GM18519 (cell line): ENCODE measurements at regions not wholly inside any gene's neighbourhood (a gene's known extent, or its start where the extent isn't known, plus 50 kb on each side); places are given as distances from the start of the nearest gene placed in this dataset.
"Not testable (repeated sequence)": the region's sequence is repeated elsewhere in the genome, so short reads cannot be mapped to it uniquely, and the experiment has no call there.

Experiments
- ATAC-seq: cut with Tn5 transposase; IDR thresholded peaks from one replicate; pipeline ENCODE4 v1.9.1; 2021; ENCODE audit warnings: mild to moderate bottlenecking, moderate library complexity; ENCODE audit not compliant: unreplicated experiment, low FRiP score

DNA sequence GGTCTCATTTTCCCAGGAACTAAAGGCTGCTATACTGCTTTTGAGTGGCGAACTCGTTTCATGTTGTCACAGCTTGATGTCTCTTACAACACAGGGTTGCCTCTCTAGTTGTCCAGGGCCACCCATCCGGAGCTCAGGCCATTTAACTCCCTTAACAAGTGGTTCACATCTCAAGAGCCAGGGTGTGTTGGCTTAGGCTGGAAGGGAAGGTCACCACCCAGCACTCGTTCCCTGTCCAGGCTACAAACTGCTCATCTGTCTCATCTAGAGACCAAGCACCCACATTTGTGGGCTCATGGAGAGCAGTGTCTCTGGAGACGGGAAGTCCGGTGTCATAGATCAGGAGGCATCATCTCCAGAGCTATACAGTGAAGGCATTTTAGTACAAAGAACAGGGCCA is 106.8 kb upstream of the EXOC2 start:
- ATAC-seq = no peak

DNA sequence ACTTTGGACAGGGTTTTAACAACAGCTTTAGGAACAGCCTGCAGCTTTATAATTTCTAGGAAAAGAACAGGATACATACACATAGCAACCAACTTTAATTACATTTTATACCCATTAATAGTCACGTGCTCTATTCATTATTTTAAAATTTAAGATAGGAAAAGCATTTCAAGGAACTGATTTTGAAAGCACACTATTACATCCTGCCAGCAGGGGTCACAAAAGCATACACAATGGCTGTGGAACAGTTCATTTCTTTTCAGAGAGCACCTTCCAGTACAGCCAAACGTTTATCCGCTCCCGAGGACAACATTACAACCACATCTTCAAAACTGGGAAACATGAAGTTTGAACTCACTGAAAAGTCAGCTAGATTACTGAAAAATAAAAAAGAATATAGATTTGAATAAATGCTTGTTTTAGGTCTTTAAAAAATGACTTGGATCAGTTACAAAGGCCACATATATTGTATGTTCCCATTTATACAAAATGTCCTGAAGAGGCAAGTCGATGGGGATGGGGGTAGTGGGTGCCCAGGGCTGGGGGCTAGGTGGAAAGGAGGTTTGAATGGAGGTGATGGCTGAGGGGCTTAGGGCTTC is 104.6 kb upstream of the EXOC2 start:
- ATAC-seq = no peak

DNA sequence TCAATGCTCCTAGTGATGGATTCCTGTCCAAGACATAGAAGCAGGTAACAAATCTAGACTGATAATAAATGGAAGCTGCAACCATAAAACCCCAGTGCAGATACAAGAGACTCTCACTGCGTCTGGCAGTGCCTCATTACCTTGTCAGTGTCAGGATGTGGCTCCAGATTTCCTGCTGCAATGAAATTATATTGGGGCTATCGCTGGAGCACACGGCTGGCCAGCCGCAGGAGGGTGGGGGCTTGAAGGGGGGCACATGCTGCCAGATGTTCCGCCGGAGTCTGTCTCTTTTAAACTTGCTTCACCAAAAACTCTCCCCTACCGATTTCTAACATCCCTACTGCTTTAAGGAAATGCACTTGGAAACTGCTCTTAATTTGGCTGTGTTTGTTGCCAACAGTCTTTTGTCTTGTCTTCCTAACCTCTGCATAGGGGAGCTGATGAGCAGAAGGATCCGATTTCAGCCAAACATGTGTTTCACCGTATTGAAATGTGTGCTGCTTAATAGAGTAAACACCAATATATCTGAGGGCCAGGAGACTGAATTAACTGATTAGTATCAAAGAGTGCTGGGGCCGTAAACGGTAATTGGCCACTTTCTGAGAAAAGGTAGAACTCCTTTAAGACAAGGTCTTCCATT is 102.2 kb upstream of the EXOC2 start:
- no peak for ATAC-seq

DNA sequence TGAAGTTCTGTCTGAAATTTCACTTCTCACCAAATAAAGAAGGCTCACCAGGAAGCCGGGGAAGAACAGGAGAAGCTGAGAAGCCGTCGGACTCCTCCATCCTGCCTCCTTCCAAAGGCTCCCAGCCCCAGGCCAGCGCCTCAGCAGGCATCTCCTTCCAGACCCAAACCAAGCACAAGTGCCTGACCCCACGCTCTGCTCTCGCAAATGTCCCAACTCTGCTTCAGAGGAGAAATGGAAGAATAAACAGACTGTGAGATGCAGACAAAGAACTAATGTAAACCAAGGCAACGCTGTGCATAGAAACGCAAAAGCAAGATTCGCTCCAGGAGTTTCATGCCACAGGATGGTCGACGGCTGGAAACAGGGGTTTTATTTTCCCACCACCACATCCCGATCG is 100.3 kb upstream of the EXOC2 start:
- no peak for ATAC-seq

DNA sequence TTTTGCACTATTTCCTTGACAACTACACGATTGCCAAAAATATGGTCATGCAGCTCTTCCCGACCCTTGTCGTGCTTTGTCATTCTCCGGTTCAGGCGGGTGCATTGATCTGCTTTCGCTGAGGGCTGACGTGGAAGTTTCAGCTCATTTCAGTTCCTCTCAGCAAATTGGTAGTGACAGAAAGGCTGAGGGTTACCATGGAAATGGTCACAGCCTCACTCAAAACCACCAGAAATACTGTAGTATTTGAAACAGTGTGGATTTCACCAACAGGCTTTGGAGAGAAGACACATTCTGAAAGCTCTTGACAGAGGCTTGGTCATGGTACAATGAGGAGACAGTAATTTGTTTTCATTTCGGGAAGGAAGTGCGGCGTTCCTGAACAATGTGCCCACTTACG is 99.7 kb upstream of the EXOC2 start:
- no peak for ATAC-seq

DNA sequence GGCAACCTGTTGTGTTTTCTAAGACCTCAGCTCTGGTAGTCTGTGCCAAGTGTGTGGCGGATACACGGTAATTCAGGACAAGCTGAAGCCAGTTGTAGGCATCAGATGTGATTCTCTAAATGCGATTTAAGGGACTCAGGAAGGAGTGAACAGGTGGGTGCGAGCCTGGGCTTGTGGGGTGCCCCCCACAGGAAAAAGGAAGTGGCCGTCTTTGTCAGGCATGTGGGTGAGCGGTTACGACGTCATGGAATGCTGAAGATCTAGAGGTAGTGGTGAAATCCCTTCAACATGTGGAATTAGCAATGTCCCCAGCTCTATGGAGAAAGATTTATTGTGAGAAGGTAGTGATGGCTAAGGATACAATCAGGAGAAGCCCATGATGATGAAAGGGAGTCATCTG is 95.1 kb upstream of the EXOC2 start:
- ATAC-seq = no peak

DNA sequence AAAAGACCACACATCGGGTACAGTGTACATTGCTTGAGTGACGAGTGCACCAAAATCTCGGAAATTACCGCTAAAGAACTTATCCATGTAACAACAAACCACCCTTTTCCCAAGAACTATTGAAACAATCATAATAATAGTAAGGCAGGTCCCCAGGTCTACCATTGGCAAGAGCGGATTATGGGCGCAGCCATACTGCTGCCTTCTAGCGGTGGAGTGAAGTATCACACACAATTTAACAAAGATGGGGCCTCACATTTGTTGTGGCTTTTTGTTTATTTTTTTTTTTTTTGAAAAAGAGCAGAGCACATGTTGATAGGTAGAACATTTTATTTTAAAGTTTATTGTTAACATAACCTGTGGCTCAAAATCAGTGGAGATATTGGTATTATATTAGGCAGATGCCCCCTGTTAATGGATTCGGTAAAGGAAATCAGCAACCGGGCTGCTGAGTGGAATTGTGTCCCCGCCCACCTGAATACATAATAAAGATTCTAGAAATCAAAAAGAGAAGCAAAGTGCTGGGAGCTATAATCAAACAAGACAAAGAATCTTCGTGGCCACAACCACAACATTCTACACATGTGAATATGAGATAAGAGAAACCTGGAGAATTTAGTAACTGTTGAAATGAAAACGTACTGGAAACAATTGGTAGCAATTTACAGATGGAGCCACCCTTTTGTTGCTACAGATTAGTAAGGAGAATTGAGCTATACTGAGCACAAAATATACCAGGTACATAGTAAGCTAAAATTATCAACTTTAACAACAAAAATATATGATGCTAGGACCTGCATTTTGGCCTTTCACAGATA is 94.2 kb upstream of the EXOC2 start:
- ATAC-seq = no peak

DNA sequence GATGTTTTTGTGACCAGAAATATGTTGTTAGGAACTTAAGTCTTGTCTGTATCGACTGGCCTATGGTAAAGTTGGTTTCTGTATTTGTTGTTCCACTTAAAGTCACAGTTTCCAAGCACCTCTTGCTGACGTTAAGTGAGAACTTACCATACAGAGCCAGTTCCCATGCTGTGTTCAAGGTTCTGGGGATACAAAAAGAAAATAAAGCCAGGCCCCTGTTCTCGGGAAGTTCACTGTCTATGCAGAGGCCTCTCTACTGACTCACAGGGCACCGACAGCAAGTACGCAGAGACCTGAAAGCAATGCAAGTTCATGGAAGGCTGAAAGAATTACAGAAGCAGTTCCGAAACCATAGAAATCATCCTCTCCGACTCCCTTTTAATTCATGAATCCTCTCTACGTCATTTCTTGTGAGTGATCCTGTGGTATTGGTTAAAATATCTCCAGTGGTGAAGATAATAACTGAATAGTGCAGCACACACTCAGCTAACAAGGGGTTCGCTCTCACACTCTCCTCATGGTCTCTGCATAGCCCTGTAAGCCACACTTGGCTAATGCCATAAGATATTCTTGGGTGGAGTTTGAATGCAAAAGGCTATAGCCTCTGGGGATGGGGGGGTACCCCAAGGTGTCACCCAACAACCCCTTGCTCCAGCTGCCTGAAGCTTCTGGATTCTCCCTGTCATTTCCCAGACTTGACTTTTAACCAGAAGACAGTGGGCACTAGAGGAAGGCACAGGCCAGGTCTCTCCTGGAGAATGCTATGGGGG is 91.2 kb upstream of the EXOC2 start:
- ATAC-seq = no peak

DNA sequence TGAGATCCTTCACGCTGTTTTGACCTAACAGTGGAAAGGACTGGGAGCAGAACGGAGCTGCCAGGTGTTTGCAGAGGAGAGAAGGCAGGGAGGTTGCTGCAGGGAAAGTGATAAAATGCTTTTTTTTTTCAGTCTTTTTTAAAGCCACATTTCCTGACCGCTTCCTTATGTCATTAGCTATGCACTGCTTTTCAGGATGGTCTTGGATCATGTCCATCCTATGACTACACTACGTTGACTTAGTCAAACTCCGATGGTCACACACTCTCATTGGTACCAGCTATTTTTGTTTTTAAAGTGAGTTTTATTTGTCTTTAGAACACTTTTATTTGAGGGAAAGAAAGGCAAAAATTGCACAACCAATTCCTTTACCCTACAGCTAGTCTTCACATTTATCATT is 89.2 kb upstream of the EXOC2 start:
- ATAC-seq = no peak

DNA sequence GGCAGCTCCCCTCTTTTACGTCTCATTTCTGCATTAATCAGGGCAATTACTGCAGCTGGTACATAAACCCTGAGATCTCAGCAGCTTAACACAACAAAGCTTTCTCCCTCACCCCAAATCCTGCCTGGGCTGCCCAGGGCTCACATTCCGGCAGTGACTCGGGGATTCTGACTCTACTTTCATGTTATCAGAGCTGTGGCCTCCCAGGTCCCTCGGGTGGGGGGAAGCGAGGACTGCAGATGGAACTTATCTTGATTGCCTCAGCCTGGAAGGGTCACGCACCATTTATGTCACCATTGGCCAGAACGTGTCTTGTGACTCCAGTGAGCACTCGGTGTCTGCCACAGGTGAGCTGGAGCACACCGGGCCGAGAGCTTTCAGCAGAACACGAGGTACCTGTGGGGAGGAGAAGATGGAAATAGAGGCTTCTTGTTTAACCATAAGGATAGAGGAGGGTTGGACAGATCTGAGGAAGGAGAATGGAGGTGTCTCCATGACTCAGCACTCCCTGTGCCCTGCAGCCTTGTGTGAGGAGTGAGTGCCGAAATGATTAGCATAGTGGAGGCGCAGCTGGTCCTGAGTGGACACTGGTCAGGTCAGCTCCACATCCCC is 88.5 kb upstream of the EXOC2 start:
- ATAC-seq = no peak

DNA sequence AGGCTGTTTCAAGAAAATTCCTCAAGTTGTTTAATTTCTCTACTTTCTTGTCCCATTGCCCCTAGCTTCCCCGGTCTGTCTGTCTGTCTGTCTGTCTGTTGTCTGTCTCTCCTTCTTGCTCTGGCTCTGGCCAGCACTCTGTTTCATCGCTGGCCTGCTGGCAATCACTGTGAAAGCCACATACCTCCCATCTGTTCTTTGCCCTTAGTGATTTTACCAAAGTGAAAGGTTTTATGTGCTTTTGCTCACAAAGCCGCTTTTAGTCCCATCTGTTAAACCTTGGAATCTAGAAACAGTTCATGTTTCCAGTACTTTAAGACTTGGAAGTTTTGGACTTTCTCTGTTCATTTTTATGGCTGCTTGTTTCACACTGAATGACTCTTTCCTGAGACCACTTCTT is 87.8 kb upstream of the EXOC2 start:
- no peak for ATAC-seq

DNA sequence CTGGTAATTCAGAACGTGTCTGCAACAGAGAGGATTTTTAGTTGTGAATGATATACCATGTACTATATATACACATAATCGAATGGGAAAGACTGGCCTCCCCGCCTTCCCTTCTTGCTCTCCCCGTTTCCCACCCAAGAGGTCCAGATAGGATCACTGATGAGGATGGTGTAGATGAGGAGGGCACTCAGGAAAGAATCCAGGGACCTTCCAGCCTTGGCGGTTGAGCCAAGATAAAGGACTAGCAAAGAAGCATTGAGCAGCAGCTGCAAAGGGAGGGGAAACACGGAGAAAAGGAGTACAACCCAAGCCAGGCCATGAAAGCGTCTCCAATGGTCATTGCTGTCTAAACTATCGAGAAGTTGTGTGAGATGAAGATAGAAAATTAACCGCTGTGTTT is 84.0 kb upstream of the EXOC2 start:
- ATAC-seq = no peak

DNA sequence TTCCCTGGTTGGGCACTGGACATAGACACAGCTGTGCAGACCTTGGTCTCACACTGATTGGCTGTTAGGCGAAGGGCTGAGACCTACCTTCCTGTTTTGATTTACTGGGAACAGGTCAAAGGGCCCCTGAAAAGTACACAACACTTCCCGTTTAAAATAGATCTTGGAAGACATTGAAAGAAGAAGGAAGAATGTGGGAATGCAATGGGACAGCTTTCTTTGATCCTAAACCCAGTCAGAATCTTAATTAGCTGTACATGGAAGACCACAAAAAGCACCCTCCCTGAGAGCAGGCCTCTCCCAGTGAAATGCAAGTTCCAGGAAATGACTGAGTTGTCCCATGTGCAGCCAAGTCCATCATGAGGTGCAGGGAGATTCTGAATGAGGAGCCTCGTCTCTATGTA is 83.6 kb upstream of the EXOC2 start:
- ATAC-seq = no peak

DNA sequence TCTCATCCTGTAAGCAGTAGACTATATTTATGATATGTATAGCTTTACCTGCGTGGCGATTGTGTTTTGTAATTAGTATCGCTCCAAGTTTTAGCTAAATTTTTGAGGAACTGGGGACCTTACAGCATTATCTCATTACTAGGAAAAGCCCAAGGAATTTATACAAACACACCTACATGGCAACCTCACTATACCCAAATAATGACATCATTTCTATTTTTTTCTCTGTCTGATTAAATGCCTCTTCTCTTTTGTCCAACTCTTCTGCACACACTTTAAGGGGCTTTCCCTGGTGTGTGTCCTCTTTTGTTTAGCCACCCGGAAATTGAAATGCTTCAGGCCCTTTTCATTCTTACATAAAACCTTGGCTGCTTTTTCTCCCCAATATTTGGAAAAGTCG is 82.9 kb upstream of the EXOC2 start:
- no peak for ATAC-seq

DNA sequence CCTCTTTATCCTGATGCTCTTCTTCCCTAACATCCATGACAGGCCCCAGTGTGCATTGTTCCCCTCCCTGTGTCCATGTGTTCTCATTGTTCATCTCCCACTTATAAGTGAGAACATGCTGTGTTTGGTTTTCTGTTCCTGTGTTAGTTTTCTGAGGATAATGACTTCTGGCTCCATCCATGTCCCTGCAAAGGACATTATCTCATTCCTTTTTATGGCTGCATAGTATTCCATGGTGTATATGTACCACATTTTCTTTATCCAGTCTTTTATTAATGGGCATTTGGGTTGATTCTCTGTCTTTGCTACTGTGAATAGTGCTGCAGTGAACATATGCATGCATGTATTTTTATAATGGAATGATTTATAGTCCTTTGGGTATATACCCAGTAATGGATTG is 78.7 kb upstream of the EXOC2 start:
- ATAC-seq = not testable (repeated sequence)

DNA sequence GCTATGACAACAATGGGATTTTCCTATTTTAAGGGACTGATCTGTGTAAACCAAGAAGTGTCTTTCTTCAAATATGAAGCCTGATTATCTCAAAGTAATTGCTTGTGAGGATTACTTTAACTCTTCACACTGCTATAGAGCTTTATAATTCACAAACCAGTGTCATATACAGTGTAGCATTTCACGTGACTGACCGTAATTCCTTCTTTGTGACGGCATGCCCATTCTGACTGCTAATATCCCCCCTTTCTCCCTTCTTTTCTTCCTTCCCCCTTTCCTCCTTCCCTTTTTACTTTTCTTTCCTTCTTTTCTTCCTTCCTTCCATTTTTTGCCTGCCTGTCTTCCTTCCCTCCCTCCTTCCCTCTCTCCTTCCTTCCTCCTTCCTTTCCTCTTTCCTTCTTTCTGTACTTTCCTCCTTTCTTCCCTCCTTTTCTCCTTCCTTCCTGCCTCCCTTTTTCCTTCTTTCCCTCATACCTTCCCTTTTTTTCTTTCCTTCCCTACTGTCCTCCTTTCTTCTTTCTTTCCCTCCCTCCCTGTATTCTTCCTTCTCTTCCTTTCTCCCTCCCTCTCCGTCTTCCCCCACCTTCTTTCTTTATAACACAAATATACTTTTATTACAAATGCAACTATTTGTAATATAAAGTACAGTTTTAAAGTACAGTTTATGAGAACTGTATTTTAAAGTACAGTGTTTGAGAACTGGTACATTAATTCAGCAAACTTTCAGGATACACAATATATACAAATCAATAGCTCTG is 75.0 kb upstream of the EXOC2 start:
- ATAC-seq = no peak

DNA sequence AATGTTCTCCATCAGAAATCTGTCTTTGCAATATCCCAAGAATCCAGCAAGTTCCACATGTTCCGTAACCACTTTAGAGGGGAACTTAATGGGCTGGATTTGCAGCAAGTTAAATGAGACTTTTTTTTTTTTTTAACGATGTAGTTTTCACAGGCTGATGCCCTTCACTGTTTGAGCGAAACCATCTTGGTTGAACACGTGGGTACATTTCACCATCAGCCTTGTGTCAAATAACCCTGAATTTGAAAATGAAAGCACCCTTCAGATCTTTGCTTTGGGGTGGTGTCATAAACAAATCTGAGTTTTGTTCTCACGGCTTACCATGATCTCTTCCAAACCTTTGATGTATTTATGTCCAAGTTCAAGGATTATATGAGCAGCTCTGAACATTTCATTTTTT is 73.7 kb upstream of the EXOC2 start:
- no peak for ATAC-seq

DNA sequence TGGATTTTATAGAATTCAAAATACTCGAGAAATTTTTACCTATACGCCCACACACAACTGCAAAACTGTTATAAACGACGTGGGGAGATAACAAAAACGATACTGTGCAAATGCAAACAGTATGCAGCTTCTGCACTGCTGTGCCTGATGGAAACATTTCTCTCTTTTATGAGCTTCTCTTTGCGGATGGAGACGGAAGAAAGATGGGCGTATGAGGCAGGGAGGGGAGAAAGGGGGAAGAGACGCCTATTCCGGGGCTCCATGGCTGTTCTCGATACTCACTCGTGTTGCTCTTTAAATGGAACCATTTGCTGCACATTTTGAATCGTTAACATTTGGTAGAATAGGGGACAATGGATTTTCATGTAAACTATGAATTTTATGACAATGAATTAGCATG is 69.1 kb upstream of the EXOC2 start:
- ATAC-seq = no peak

DNA sequence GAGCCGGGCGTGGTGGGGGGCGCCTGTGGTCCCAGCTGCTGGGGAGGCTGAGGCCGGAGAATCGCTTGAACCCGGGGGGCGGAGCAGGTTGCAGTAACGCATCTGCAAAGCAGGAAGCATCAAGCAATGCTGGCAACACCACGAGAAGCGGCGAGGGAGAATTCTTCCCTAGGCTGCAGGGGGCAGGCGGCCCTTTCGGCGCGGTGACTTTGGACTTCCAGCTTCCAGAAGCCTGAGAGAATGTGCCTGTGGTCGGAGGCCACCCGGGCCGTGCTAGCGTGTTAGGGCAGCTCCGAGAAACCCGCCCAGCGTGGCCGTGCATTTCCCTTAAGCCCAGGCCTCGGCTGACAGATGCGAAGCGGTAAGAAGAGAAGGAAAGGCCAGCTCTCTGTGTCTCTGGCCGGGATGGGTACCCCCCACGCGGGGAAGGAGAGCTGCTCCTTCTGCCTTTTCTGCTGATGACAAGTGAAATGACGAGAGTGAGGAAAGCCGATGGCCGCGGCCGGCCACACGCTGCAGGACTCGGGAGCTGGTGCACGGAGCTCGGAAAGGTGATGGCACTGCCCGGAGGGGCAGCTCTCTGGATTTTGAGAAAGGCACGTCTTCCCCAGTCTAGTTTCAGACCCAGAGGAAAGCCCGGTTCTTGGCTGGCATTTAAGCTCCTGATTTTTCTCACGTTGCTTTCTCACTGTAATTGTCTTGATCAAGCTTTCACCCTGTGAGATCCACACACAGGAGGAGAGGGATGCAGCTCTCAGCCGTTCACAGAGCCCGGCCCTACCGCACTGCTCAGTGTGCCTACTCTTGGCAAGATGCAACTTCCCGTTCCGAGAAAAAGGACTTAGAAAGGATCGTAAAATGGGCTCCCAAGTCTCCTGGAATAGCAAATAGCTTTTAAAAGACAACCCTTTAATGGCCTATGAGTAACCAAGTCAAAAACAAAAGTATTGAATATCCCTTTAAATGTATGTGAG is 68.3 kb upstream of the EXOC2 start:
- ATAC-seq = no peak
